Activated CD8-positive, alpha-beta memory T cell treated with anti-CD3 and anti-CD28 coated beads for 48 hours (primary cell): ENCODE measurements at regions not wholly inside any gene's neighbourhood (a gene's known extent, or its start where the extent isn't known, plus 50 kb on each side); places are given as distances from the start of the nearest gene placed in this dataset.
"Not testable (repeated sequence)": the region's sequence is repeated elsewhere in the genome, so short reads cannot be mapped to it uniquely, and the experiment has no call there.

Source experiments
- DNase-seq, 3 experiments: peaks; one replicate each; pipeline ENCODE4 v3.0.0-alpha.2; 2020; ENCODE audit warnings: low read depth in 2 of 3, low spot score in 2 of 3

DNA sequence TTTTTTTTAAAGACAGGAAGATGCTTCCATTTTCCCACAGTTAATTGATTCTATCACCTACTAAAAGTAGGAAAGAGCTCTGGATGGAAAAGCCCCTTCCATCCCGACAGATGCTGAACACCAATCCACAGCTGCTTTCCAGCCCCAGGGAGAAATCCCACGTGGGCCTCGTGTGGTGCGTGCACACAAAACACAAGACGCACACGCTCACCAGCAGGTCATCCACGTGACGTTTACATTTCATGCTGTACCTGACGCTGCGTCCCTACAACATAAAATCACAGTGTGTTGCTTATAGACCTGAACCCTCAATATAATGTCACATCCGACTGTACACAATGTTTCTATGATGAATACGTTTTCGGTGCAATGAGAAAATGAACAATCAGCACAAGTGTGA, 50.2 kb upstream of the DACT2 start:
- no peak for DNase-seq

DNA sequence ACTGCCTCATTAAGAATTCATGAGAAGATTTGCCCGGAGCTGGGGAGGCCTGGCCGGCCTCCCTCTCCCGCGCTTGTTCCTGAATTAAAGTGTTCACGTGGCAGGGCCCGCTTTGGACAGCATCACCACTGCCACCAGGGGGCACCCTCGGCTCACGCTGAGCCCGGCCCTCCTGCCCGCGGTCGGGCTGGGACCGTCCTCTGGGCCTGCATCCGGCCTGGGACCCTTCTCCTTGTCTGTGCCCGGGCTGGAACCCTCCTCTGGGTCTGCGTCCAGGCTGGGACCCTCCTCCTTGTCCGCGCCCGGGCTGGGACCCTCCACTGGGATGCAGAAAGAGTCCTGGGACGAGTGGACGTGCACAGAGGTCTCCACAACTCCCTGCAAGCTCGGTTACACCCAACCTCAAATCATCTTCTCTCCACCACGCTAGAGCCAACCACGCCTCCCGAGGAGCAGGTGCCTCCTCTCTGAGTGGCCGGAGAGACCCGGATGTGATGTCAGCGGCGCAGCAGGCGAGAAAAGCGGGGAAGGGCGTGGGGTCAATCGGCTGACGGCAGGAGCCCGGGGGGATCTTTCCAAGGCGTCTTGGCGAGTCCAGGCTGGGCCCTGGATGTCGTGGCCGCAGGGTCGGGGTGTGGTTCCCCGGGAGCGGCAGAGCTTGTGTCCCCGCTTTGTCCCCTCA, 50.9 kb upstream of the DACT2 start:
- DNase-seq, result peak; percentile 42 to 60 (median 54)

DNA sequence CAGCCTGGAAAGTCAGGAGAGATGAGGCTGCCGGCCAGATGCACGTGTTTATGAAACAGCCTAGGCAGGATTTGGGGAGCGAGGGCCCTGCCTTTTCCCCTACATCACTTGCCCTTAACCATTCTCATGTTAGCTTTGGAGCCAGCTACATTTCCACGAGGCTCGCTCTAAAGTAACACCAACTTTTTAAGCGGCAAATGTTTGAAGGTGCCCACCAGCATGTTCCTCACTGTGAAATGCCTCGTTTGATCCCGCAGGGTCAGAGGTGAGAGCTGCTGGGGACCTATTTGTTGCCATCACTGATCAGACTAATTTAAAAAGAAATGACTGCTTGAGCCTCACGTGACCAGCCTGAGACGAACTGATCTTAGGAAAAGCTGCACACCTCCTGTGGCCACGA, 51.6 kb upstream of the DACT2 start:
- DNase-seq, result no peak

DNA sequence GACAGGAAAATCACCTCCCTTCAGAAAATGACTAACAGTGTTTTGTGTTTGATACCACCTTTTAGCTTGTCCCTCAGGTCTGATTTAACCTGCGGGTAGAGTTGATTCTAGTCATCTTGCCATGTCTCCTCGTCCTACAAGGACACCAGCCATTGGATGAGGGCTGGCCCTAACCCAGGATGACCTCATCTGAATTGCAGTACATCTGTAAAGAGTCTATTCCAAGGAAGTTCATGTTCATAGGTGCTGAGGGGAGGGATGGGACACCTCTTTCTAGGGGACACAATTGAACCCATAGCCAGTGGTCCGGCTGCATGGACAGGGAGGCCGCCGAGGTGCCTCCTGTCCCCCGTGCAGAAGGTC, 52.0 kb upstream of the DACT2 start:
- no peak for DNase-seq

DNA sequence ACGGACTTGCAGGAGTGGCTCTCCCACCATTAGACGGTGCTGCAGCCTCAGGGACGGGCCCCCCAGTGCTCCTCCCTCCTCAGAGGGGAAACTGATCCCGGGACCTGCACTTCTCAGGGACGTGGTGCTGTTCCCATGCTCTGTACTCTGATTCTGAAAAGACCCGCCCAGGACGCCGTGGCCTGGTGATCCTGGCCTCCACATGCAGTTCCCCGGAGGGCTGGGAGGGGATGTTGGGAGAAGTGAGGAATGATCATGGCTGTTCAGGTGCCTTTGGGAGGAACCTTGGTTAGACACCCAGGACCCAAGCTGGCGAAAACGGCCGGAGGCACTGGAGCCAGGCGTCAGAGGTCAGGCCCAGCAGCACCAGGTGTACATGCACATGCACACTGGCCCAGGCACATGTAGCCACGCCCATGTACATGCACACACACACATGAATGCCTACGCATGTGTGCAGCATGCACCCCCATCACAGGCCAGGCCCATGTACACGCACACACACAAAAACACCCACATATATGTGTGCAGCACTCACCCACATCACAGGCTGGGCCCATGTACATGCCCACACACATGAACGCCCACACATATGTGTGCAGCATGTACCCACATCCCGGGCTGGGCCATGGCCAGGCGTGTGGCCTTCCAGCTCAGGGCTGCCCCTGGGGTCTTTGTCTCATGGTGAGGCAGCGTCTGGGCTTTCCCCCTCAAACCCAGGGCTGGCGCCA, 52.6 kb upstream of the DACT2 start:
- DNase-seq, result no peak

DNA sequence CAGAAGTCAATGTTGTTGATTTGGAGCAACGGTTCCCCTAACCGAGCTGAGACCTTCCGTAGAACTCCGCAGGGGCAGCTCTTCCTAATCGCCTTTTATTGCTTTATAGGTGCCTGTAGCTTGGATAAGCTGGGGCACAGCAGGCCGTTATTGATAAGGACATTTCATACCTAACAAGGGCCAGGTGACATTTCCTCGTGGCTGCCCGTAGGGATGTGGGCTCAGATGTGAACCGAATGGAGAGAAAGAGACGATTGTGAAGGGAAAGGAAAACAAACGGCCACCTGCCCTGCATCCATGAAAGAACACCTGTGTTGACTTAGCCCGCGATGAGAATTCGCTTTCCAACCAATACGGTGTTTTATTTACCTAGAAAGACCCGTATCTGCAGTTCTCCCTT, 53.3 kb upstream of the DACT2 start:
- DNase-seq, result no peak

DNA sequence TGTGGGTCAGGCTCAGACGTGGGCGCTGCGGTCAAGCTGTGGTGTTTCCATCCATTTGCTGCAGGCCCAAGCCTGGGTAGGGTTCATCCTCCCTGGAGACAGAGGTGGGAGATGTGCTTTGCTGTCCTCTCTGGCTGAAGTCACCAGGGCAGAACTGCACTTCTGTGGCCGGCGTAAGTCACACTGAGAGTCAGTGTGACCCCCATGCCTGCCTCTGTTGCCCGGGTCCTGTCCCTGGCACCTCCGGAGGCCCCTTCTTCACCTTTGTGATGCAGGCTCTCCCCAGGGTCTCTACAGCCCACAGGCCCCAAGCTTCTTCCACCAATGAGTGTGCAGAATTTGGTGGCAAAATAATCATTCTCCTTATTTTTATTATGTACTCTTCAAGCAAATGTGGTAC, 53.8 kb upstream of the DACT2 start:
- DNase-seq, result no peak

DNA sequence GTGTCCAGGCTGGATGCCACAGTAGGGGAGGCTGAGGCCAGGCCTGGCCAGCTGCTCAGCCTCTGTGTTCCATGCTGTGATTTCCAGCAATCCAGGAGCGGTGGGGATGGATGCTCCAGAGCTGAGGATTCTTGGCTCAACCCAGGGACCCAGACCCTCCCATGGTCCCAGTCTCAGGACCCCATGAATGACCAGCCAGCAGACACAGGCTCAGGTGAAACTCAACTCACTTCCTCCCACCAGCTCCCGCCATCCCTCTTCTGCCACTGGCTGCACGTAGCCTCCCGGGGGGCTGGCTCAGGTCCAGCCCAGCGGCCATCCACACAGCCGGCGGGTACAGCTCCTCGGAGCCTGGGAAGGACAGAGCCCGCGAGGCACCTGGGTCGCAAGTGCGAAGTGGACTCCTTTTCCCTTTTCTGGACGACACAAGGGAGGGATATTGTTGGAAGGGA, 54.5 kb upstream of the DACT2 start:
- no peak for DNase-seq

DNA sequence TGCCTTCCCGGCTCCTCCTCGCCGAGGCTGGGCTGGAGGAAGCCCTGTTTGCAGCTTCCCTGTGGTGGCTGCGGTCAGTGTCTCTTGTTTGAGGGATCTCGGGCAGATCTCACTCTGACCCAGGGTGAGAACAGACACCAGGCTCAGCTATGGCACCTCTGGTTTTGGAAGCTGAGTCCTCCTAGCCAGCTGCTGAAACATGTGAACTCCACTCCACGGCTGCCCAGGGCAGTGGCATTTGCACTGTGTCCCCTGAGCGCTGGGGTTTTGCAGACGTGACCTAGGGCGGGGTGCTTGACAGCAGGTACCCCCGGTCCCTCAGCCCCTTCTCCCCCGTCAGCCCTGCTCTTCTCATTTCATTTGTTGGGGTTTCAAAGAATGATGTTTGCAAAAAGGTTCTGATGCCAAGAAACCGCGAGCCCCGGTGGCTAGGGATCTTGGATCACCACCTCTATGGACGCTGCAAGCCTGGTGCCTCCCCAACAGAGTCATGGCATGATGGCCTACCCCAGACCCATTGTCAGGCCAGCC, 55.0 kb upstream of the DACT2 start:
- DNase-seq, result no peak

DNA sequence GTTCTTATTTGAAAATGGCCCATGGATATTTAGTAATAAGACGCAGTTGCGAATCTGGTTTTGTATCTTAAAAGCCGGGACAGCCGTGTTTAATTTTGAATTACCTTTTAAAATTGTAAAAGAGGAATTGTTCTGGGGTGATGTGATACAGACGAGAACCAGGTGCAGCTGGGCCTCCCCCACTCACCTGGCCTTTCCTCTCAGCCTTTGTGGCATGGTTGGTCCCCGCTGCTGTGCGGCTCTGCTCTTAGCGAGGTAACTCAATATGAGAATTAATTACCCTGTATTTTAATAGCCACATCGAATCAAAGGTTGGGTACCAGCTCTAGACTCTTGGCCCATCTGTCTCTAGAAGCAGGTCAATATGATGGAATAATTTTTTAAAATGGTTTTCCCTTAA, 56.5 kb upstream of the DACT2 start:
- no peak for DNase-seq

DNA sequence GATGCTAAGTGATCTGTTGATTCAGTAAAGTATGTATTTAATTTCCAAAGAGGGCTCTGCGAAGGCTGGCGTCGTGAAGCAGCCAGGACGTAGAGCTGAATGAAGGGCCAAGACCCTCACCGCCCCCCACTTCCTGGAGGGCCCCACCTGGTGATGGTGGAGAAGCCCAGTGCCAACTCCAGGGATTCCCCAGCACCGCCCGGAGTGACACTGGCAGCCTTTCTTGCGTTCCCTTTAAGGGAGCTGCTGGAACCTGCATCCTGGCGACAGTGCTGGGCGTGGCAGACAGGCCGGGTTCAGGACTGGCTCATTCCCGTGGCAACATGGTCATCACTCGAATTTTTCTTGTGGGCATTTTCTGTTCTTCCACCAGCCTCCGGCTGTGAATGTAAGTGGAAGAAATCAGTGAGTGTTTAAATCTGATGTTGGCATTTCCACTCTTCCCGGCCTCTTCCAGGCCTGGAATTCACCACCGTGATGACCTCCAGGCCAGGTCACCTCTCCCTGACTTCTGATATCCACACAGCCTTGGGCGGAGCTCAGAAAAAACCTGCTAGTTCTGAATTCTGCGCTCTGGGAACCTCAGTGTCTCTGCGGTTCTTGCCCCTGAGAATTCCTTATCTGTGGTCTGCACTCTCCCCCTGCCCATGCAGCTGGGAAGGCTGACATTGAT, 57.4 kb upstream of the DACT2 start:
- DNase-seq, result no peak

DNA sequence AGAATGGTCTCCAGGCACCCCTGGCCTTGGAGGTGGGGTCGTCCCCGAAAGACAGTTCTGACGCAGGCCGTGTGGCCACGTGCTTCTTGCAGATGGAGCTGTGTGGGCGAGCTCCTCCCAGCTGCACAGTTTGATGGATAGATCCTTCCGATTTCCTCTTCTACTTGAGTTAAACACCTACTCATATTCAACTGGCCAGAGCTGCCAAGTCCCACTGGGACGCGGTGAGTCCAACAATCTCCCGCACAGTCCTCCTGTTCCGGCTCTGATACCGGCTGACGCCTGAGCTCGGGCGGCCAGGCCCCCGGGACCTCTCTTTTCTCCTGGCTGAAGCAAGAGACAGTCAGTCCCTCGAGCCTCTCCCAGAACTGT, 57.9 kb upstream of the DACT2 start:
- no peak for DNase-seq

DNA sequence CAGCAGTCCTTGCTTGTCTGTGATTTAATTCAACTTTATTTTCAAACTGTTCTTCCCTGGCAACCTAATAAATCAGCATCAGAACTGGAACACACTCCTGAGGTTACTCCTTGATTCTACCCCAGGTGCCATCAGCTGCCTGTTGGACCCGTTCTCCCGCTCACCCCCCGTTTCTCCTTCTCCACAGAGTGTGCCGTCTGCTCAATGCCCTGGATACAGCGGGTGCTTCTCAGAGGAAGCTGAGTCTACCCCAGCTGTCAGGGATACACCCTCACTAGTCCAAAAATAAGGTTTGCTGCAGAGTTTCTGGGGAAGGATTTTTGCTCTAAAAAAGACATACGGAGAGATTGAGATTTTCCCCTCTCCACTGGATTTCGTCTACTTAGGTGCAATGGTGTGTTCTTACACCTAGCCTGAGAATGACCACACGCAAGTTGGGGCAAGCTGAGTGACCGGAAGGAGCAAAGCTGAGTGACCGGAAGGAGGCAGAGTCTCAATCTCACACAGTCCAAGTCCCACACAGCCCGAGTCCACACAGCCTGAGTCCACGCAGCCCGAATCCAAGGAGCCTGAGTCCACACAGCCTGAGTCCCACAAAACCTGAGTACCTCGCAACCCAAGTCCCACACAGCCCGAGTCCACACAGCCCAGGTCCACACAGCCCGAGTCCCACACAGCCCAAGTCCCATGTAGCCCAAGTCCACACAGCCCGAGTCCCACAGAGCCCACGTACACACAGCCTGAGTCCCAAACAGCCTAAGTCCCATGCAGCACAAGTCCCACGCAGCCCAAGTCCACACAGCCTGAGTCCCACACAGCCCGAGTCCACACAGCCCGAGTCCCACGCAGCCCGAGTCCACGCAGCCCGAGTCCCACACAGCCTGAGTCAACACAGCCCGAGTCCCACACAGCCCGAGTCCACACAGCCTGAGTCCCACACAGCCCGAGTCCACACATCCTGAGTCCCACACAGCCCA, 58.6 kb upstream of the DACT2 start:
- no peak for DNase-seq

DNA sequence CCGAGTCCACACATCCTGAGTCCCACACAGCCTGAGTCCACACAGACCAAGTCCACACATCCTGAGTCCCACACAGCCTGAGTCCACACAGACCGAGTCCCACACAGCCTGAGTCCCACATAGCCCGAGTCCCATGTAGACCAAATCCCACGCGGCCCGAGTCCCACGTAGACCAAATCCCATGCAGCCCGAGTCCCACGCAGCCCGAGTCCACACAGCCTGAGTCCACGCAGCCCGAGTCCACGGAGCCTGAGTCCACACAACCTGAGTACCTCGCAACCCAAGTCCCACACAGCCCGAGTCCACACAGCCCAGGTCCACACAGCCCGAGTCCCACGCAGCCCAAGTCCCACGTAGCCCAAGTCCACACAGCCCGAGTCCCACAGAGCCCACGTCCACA, 60.0 kb upstream of the DACT2 start:
- not testable (repeated sequence) for DNase-seq

DNA sequence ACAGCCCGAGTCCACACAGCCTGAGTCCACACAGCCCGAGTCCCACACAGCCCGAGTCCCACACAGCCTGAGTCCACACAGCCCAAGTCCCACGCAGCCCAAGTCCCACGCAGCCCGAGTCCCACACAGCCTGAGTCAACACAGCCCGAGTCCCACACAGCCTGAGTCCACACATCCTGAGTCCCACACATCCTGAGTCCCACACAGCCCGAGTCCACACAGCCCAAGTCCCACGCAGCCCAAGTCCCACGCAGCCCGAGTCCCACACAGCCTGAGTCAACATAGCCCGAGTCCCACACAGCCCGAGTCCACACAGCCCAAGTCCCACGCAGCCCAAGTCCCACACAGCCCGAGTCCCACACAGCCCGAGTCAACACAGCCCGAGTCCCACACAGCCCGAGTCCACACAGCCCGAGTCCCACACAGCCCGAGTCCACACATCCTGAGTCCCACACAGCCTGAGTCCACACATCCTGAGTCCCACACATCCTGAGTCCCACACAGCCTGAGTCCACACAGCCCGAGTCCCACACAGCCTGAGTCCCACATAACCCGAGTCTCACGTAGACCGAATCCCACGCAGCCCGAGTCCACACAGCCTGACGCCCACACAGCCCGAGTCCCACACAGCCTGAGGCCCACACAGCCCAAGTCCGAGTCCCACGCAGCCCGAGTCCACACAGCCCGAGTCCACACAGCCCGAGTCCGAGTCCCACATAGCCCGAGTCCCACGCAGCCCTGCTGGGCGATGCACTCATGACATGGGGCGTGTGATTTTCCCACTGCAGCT, 60.6 kb upstream of the SMOC2 start:
- not testable (repeated sequence) for DNase-seq

DNA sequence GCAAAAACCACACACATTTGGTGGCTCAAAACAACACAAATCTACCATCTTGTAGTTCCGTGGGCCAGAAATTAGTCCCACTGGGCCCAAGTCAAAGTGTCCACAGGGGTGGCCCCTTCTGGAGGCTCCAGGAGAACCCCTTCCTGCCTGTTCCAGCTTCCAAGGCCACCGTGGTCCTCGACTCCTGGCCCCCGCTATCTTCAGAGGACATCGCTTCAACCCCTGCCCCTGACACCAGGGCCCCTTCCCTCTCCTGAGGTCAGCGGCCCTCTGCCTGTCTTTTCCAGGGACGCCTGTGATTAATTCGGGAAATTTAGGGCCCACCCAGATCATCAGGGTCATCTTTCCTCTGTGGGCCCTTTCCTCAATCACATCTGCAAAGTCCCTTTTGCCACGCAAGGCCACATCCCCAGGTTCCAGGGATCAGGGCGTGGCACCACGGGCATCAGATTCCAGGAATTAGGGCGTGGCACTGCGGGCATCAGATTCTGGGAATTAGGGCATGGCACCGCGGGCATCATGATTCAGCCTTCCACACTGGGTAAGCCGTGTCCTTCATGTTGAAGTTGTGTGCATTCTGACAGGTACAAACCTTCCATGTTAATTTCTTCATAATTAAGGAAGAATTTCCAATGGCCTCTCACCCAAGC, 59.9 kb upstream of the SMOC2 start:
- no peak for DNase-seq

DNA sequence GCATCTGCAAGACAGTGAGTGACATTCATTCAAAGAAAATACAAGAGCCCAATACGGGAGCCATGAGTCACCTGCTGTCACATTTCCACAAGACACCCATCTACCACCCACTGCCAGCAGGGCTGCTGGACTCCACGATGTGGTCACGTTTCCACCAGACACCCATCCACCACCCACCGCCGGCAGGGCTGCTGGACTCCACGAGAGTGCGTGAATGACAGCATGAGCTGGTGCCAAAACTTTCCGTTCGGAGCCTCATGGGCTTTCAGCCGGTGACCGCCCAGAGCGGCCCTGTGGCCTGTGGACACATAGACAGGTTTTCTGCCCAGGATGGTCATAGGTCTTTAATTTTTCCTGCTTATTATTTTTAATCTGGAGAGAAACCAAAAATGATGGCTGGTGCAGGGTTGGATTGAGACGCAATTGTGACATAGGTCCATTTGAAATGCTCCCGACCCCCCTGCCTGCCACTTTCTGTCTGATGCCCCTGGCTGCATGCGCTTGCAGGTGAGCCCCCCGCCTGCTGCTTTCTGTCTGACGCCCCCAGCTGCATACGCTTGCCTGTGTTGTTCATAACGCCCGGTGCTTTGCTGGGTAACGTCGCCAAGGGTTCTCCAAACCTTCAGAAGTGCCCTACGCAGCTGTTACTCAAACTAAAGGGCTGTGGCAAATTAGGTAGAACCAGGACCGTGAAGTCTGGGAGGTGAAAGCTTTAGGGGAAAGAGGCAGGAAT, 59.1 kb upstream of the SMOC2 start:
- DNase-seq, result no peak

DNA sequence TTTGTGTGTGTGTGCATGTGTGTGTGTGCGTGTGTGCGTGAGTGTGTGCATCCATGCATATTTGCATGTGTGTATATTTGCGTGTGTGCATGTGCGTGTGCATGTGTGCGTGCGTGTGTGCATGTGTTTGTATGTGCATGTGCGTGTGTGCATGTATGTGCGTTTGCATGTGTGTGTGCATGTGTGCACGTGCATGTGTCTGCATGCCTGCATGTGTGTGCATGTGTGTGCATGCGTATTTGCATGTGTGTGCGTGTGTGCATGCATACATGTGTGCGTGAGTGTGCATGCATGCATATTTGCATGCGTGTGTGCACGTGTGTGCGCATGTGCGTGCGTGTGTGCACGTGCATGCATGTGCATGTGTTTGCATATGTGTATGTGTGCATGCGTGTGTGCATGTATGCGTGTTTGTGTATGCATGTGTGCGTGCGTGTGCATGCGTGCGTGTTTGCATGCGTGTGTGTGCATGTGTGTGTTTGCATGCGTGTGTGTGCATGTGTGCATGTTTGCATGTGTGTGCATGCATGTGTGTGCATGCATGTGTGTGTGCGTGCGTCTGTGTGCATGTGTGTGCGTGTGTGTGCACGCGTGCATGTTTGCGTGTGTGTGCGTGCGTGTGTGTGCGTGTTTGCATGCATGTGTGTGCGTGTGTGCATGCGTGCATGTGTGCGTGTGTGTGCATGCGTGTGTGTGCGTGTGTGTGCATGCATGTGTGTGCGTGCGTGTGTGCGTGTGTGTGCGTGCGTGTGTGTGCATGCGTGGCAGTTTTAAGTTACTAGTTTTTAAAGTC, 57.7 kb upstream of the SMOC2 start:
- no peak for DNase-seq
